HG03378 (cell line): ENCODE measurements at regions not wholly inside any gene's neighbourhood (a gene's known extent, or its start where the extent isn't known, plus 50 kb on each side); places are given as distances from the start of the nearest gene placed in this dataset.
"Not testable (repeated sequence)": the region's sequence is repeated elsewhere in the genome, so short reads cannot be mapped to it uniquely, and the experiment has no call there.

ENCODE experiments used
- ATAC-seq: cut with Tn5 transposase; IDR thresholded peaks from one replicate; pipeline ENCODE4 v1.9.1; 2021; ENCODE audit warnings: mild to moderate bottlenecking, moderate library complexity; ENCODE audit not compliant: unreplicated experiment

DNA sequence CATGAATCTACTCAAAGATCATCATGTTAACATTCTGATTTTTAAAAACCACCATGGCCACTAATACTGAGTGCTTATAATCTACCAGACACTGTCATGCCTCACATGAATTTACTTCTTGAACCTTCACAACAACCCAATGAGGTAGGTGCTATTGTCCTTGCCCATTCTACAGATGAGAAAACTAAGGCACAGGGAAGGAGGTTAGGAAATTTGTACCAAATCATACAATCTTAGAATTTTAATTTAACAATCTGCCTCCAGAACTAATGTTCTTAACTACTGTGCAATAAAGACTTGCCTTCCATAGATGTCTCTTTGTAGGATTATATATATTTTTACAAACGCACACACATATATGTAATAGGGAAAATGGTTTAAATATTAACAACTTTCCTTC lies 269.5 kb downstream of the ALDH8A1 start:
- no peak for ATAC-seq

GRCh38 chr6:134680021-134680420 lies 269.9 kb downstream of the ALDH8A1 start:
- ATAC-seq, result no peak

GRCh38 chr6:134678436-134678889 lies 271.4 kb downstream of the ALDH8A1 start:
- ATAC-seq, result no peak

GRCh38 chr6:134676307-134677281 lies 273.3 kb downstream of the ALDH8A1 start:
- no peak for ATAC-seq

- ATAC-seq, result no peak
These were observed 274.5 kb downstream of the ALDH8A1 start for GRCh38 chr6:134675110-134676054.

- ATAC-seq, result no peak
These were observed 275.3 kb downstream of the ALDH8A1 start for GRCh38 chr6:134674562-134674961.

GRCh38 chr6:134669485-134669884 lies 280.4 kb downstream of the ALDH8A1 start:
- ATAC-seq, result no peak

- no peak for ATAC-seq
These were observed 282.8 kb downstream of the ALDH8A1 start for GRCh38 chr6:134667111-134667510.

GRCh38 chr6:134666125-134666524 lies 283.8 kb downstream of the ALDH8A1 start:
- no peak for ATAC-seq

GRCh38 chr6:134665029-134665723 lies 284.7 kb downstream of the ALDH8A1 start:
- ATAC-seq, result no peak

DNA sequence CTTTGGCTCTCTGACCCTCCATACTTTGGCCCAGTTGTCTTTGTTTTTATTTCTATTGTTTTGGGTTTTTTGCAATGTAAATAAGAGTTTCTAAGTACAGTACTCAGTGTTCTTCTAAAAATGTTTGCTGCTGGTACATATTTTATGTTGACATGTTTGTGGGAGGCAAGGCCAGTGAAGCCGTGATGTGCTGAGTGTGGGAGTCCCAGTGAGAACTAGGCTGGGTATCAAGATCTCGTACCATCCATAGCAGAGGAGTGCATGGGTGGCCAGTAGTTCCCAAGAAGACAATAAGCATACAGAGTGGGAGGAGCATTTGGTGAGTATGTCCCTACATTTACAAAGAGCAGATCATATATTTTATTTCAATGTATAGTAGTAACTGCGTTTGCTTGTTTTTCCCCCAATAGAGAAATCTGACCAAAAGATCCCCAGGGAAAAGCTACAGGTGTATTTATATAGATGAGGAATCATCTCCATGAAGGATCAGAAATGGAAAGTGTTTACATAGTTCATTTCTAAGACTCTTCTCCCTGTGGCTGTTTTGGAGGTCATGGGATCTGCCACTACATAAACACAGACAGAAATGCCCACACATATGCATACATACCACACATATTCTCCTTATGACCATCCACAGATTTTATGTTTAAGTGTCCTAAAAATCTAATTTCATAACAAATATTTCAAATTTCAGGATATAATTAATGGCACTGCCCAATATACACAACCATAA lies 285.9 kb downstream of the ALDH8A1 start:
- no peak for ATAC-seq

- ATAC-seq, result no peak
These were observed 286.5 kb downstream of the ALDH8A1 start for GRCh38 chr6:134663356-134663755.

GRCh38 chr6:134662077-134662700 lies 287.7 kb downstream of the ALDH8A1 start:
- ATAC-seq, result no peak

- ATAC-seq, result not testable (repeated sequence)
These were observed 290.0 kb downstream of the ALDH8A1 start for GRCh38 chr6:134659885-134660284.

DNA sequence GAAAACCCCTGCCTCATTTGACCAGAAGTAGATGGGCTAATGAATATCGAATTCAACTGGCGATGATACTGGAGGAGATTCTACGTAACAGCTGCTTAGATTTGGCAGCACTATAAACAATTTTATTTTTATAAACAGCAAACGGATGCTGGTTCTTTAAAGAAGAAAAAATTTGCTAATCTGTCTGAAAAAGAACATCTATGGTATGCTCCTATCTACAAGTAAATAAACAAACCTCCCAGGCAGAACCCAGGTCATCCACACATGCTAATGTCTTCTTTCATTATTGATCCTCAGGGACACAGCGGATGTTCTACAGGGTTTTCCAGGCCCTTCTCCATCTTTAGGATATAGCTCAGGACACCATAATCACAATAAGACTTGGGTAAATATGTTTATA lies 291.3 kb downstream of the ALDH8A1 start:
- ATAC-seq, result no peak

DNA sequence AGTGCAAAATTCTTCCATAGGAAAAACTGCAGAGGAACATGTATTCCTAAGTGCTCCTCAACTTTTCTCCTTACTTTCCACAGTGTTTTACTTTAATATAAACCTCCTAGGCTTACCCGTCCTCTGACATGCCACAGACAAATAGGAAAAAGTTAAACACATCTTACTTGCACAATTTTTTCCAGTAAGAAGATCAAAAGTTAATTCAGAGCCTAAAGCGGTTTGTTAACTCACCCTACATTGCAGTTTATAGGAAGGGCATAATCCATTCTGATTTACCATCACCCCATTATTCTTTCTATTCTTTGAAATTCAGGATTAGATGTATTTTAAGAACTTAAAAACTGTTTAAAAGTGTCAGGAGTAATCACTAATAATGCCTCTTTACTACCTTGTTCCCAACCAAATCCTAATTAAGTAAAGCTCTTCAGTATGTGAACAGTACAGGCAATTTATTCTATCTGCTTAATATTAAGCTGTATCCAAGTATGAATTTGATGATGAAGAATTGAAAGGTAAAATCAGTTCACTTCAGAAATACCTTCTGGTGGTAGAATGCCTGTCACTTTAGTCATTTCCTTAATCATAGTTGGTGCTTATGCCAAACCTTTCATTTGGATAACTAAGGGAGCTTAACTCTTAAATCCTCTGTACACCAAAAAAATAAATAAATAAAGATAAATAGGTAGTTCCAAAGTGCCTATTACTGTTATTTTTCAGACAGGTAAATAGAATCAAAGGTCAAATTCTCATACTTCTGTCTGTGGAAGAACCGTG lies 292.0 kb downstream of the ALDH8A1 start:
- ATAC-seq, result no peak

- no peak for ATAC-seq
These were observed 292.6 kb downstream of the ALDH8A1 start for GRCh38 chr6:134657343-134657742.

DNA sequence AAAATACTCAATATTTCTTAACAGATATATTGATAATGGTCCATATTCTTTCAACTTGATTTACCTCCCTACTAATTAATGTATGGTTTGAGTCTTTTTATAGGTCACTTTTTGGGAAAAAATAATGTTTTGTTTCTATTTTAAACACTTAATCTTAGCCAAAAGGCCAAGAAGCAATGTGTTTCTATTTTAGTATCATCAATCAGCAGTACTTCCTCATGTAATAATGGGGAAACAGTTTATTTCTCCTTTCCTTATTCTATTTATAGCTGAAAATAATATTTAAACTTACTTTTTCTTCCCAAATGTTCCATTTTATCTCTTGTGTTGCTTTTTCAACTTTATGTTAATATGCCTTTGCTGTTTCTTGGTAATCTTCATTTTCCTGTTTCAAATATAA lies 295.1 kb downstream of the ALDH8A1 start:
- ATAC-seq, result no peak

- no peak for ATAC-seq
These were observed 298.4 kb downstream of the ALDH8A1 start for GRCh38 chr6:134651519-134651918.
